Brain pericyte (primary cell): ENCODE measurements at regions not wholly inside any gene's neighbourhood (a gene's known extent, or its start where the extent isn't known, plus 50 kb on each side); places are given as distances from the start of the nearest gene placed in this dataset.

Experiments used
- DNase-seq: peaks from one replicate; pipeline ENCODE4 v3.0.0-alpha.2; 2012; ENCODE audit warnings: low read depth, low spot score

DNA sequence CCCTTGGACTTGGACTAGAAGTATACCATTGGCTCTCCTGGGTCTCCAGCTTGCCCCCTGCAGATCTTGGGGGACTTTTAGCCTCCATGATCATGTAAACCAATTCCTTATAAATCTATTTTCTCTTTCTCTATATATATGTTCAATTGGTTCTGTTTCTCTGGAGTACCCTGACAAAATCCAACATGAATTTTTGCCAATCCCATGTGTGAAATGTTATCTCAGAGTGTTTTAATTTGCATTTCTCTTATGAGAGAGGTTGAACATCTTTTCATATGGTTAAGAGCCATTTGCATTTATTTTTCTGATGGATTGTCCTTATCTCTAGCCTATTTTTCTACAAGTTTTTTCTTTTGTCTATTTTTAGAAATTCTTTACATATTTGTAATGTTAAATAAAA, 131.7 kb upstream of the NEO1 start:
- no peak for DNase-seq

DNA sequence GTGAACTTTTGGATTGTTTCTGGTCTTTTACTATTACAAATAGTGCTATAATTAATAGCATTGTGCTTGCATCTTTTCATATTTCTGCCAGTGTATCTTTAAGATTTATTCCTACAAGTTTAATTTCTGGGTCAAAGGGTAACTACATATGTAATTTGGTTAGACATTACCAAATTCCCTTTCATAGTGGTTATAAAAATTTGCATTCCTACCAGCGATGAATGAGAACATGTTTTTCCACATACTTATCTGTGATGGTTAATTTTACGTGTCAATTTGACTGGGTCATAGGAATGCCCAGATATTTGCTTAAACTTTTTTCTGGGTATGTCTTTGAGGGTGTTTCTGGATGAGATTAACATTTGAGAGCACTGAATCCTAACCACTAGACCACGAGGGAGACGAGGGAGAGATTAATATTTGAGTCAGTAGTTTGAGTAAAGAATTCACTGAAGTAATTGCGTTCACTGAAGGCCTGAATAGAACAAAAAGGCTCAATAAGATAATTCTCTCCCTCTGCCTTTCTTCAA, 132.3 kb upstream of the NEO1 start:
- DNase-seq: no peak

DNA sequence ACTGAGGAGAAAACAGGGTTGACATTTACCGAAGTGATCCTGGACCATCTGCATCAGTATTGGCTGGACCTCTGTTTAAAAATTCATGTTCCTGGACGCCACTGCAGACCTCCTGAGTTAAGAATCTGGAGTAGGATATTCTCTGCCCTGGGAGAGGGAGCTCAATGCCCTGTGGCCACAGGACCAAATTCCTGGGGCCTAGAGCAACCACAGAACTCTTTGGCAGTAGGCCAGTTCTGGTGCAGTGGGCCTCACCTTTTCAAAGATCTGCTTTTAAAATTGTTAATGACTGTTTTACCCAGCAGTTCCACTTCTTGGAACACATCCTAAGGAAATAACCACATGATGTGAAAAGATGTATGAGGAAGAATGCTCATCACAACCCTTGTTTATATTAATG, 133.3 kb upstream of the ADPGK start:
- peak; percentile 13 for DNase-seq

DNA sequence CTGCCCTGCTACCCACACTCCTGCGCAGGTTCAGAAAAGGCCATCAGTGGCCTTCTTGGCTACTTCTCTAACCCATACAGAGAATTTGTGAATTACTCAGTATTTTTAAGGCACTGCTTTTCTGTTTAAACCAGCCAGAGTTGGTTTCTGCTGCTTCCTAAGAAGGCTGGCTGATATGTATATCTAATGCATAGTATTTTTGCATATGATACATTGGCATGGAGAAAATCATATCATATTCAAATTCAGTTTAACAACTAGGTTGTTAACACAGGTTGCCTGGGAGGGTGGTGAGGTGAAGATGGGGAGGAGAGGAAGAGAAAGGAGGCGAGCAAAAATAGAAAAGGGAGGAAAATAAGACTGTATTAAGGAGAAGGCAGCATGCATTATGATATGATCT, 132.8 kb upstream of the ADPGK start:
- no peak for DNase-seq

DNA sequence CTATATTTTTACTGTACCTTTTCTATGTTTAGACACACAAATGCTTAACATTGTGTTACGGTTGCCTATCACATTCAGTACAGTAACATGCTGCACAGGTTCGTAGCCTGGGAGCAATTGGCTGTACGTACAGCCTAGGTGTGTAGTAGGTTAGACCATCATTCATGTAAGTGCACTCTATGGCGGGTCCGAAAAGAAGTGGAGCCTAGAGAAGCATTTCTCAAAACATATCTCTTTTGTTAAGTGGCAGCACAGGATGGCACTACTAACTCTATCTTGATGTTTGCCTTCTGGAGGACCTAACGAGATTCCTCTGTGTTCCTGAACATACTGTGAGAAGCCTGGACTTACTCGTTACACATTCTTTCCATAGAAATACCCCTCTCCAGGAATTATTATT, 132.3 kb upstream of the ADPGK start:
- DNase-seq: no peak

DNA sequence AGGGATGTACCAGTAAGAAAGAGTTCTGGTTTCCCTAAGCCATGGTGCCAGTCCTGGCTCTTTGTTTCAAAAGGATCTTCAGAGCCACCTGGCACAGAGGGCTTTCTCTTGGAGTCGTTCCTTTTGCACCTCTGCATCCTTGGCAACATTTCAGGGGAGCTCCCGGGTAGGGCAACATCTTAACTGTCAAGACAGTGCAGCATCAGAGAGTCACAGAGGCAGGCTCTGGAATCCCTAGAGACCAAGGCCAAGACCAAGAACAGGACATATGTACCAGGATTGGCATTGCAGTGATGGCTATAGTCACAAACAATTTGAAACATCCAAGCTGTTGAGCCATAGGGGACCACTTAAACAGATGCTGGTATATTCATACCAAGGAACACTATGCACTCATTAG, 129.4 kb upstream of the ADPGK start:
- DNase-seq: no peak

DNA sequence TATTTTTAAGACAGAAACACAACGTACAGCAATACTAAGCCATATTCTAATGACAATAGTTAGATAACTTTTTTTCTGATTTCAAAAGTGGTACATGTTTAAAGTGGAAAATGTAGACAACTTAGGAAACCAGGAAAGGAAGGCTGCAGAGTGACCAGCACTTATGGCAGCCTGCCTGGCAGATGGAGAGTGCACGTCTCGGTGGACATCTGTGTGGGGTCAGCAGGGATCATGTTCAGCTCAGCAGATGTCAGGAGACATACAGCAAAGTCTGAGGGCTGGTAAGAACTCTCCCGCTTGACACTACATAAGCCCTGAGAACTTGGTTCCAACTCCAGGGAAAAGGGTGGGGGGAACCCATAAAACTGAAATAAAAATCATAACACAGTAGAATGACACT, 128.6 kb upstream of the ADPGK start:
- DNase-seq: no peak

DNA sequence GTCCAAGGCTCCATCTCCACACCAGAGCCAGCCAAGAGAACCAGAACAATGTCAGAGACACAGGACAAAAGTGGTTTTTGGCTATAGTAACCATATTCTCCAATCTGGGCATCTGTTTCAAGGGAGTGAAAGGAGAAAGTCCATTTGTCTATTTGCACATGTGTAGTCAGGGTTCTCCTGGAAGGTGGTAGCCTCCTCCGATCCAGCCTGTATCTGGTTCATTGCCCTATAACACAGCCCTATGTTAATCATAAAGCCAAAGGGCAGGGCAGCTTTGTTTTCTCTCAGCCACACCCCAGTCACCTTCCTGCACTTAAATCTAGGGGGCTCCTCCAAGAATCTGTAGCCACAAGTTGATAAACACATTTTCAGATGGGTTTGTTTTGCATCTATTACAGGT, 128.1 kb upstream of the ADPGK start:
- no peak for DNase-seq

DNA sequence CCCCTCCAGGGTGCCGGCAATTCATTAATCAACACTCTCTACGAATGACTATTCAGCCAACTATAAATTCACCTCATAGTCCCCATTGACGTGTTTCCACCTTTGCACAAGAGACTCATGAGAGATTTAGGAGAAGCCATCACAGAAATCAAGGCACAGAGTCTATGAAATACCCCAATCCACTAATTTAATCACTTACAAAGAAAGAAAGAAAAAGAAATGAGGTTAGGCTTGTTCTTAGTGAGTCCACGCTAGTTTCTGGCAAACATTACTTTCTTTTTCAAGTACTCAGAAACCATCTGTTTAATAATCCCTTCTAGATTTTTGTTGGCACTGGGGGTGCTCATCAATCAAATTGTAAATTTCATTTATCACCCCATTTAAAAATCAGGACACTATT, 125.2 kb upstream of the ADPGK start:
- no peak for DNase-seq

DNA sequence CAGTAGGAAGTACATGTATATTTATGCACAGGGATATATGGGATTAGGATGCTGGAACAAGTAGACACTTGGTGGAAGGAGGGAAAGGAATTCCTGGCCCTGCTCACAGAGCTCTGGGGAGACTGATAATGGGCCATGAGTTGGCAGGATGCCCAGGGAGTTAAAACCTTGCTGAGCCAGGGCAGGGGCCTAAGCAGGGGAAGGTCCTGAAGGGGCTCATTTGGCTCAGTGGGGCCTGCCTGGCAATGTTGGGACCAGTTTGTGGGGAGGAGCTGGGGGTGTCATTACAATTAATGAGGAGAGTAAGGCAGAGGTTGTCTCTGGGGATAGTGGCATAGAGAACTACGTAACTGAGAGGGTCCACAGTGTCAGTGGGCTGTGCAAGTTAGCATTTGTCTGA, 124.2 kb upstream of the ADPGK start:
- no peak for DNase-seq

DNA sequence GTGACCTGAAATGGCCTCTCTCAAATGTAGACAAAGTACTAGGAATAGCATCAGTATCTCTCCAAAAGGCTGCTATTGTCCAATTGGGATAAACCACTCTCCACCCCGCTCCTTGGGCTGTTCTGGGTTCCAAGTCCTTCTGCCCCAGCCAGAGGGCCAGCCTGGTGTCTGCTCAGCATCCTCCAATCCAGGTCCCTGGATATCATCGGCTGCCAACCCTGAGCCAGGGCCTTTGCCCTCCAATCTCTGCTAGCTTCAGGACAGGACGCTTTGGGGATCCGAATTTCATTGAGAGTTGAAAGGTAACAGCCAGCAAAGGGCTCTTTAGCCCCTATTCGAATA, 119.3 kb upstream of the ADPGK start:
- no peak for DNase-seq

DNA sequence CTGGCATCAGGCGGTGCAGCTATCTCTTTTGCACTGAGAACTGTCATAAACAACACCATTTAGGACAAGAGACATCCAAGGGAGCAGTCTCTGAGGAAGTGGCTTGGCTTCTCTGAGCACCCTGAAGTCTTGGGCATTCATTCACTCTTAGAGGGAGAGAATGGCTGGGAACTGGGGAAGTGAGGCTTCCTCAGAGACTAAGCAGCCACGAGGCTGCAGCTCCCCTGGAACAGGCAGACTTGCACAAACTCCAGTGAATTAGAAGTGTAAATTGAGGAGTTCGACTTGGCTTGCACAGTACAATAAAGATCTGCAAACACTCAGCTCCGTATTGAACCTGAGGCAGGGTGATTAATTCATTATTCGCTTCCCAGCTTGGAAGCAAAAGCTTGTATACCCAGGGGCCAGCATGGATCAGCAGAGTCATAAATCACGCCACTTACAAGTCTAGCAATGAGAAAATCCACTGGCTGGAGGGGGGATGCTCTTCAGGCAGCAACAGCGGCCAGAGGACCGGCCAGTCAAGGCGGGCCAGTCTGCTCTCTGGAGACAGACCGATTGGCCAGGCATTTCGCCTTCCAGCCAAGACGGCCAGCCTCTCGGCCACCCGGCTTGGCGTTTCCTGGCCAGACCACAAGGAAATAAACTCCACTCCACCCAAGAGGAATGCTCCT, 118.8 kb upstream of the ADPGK start:
- DNase-seq: no peak

DNA sequence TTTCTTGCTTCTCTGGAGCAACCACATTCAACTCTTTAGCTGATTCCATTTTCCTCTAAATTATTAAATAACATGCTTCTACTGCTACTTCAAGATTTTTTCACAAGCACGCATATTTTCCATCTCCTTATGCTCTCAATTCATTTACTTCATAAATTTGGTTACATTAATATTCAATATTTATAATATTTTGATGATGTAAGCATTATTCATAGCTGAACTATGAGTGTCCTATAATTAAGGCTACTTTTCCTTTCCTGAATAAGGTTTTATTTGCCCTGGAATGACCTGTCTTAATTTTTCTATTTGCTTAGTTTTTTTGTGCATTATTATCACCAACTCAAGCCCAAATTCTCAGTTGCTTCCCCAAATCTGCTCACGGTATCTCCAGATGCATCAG, 109.4 kb upstream of the ADPGK start:
- no peak for DNase-seq

DNA sequence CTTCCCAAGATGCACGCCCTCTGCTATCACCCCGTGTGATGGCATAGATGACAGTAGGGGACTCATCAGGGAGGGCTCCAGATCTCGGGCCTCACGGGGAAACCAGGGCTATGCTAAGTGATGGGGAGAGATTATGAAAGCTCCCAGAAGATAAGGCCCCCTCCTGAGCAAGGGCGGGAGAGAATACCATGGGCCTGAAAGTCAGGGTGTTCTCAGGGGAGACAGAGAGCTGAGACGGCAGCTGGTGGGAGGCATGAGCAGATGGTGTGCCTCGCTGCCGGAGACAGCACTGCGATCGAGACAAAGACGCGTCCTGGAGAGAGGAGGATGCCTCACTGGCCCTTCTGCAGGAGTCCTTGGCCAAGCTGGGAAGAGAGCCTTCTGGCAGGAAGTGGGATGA, 106.5 kb upstream of the ADPGK start:
- no peak for DNase-seq

DNA sequence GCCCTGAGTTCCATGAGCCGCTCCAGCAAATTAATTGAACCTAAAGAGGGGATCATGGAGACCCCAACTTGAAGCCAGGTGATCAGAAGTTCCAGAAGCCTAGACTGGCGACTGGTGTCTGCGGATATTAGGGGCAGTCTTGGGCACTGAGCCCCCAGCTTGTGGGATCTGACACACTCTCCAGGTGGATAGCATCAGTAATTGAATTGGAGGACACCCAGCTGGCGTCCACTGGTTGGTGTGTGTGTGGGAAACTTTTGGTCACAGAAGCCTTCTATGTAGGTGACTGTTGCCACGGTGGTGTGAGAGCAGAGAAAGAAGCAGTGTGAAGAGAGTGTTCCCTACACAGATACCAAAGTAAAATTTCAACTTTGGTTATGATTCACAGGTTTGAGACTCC, 106.0 kb upstream of the ADPGK start:
- DNase-seq: no peak

DNA sequence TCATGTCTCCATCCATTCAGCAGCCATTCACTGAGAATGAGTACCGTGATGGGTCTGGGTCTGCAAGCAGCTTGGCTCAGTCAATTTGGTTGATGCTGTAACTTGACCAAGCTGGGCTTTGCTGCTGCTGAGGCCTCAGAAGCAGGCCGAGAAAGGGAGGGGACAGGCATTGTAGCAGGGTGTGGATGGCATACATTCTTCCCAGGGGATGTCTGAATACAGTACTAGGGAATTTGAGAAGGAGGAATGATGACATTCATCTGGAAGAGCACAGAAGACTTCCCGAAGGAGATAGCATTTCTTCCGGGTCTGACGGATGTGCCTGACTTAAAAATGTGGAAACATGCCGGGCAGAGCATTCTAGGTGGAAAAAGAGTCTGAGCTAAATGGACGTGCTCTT, 105.3 kb upstream of the ADPGK start:
- DNase-seq: no peak

DNA sequence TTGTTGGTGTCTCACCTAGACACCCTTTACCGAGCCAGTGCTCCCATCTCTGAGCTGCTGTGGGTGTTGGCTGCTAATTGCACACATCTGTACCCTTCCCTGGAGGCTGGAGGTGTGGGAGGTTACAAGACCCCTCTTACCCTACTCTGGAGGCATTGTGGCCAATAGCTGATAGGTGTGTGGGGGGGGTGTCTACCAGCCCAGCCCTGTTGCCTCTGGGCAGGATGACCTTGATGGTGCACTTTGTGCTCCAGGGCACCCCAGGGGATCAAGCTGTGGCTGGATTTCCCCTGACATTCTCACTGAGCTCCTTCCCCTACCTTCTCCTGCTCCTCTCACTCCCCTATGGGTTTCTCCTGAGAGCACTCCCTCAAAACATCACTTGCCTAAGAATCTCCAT, 104.7 kb upstream of the ADPGK start:
- DNase-seq: no peak

DNA sequence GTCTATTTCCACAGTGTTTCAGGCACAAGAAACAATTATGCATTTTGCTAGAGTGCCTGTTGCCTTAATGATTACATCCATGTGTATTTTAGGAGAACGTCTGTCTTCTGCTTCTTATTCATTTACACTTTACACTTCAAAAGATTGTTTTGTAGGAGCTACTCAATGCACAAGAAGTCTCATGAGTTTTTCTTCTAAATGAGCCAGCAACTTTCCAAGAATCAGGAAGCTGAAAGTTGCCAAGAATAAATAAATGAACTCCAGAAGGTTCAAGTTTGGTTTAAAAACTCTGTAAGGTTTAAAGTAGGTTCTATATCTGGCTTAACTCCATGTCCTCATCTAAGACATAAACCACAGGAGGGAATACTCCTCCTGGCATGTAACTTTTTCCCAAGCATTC, 103.8 kb upstream of the ADPGK start:
- no peak for DNase-seq

DNA sequence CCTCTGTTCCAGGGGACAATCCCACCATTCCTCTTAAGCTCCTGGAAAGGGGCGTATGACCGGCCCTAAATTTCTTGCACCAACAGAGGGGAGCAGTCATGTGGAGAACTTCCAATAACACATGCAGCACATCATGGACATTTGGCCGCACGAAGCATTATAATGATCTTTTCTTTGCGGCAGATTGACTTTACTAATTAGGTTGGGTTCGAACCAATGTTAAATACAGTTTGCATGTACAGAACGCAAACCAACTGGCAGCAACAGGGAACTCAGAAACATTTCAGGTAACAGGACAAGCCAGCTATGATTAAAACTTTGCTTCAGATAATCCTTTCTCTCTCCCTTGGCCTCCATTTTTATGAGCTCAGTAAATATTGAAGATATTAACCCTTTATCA, 100.8 kb upstream of the ADPGK start:
- no peak for DNase-seq

DNA sequence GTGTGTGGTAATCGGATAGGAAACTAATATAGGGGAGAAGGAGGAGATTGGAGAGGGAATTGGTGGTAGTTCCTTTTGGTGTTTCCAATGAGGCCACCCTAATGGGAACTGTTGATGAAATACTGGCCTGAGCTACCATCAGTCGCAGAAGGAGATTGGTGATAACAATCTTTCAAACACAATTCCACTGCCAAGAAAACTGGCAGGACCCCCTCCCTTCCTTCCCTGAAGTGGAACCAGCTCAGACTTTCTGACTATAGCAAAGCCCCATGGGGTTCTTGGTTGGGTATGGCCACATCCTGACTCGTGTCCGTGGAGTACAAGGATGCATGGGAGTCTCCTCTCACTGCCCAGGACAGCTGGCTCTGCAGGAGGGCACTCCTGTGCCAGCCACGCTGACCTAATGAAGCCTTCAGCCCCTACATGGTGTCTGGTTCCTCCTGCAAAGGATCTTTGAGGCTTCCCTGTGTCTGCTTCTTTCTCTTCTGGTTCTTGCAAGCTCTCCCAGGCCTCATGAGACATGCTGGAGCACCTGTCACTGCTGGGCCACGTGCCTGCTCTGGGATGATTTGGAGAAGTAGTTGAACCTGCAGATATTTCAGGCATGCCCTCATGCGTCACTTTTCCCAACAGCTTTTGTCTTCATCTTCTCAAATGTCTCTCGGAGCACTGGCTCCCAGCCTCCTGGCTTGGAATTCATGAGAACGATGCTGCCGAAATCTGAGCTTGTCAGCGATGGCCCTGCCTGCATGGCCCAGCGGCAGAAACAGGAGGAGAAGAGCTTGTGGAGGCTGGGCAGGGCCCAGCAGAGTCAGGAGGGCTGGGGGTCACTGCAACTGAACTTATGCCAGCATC, 90.0 kb upstream of the ADPGK start:
- no peak for DNase-seq

DNA sequence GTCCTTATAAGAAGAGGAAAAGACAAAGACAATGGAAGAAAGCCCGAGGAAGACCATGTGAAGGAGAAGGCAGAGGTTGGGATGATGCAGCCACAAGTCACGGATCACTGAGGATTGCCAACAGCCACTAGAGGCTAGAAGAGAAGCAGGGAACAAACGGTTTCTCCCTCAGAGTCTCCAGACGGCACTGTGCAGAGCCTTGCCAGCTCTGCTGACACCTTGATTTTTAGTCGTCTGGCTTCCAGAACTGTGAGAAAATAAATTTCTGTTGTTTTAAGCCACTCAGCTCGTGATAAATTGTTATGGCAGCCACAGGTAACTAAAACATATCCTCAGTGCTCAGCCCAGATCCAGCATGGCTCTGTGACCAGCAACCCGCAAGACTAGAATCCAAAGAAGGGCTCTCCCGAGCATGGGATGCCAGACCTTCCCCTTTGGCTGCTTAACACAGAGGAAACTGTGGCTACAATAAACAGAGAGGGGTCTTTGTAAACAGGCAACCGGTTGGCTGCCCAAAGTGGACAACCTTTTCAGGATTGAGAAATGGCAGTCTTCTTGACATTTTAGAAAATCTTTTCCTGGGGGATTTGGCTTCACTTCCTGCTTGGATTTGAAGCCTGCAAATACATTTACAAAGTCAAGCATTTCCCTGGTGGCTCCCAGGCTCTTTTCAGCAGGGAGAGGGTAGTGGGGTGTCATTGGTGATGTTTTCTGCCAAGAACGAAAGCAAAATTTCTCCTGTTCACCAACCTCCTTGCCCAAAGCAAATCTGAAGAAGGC, 88.7 kb upstream of the ADPGK start:
- no peak for DNase-seq

DNA sequence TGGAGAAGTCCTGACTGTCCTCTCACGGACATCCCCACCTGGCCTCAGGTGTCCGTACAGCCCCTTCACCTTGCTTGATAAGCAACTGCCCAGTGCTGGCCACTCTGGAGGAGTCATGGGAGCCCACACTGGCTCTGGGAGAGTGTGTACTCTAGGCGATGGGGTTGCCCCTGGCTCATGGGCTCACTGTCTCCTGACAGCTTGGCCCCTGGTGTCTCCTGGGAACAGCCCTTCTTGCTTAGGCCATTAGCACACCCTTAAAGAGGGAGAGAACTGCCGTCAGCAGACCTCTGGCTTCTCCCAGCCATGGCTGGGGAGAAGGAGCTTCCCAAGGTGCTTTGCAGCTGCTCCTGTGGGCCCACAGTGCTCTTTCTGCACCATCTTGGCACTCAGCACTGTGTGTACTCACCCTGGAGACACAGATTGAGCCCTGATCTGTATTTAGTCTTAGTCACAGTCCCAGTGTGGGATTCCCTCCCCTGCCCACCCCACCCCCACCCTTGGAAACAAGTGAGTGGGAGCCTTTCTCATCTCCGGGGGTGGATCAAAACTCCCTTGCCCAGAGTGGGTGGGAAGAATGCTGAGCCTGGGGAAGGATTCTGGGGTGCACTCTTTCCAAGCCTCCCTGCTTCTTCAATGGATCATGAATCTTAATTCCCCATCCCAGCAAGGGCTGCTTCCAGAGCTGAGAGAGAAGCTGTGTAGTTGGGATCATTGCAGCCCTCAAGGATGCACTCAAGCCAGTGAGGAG, 83.5 kb upstream of the ADPGK start:
- no peak for DNase-seq
